ENCODE measurements at regions not wholly inside any gene's neighbourhood (a gene's known extent, or its start where the extent isn't known, plus 50 kb on each side); places are given as distances from the start of the nearest gene placed in this dataset.

- Mint-ChIP-seq H3K9me3 (no peaks in the 10 kb centered on the region), H3K27ac (no peak overlapping the region), H3K4me1 (ENCODE audit: low read depth) (no peaks in the 10 kb centered on the region), H3K27me3 (no peaks in the 10 kb centered on the region), H3K4me3 (no peak overlapping the region), H3K36me3 (ENCODE audit: low read depth) (no peaks in the 10 kb centered on the region)
- DNase-seq: no peak
Observed at GRCh38 chr13:105251293-105251692, 1284.2 kb downstream of the EFNB2 start.

GRCh38 chr13:105247830-105248229 lies 1287.6 kb downstream of the EFNB2 start:
- Mint-ChIP-seq H3K4me3 (no peak overlapping the region), H3K27me3 (no peaks in the 10 kb centered on the region), H3K4me1 (ENCODE audit: low read depth) (no peaks in the 10 kb centered on the region), H3K9me3 (no peaks in the 10 kb centered on the region), H3K36me3 (ENCODE audit: low read depth) (no peaks in the 10 kb centered on the region), H3K27ac (no peak overlapping the region)
- no peak for DNase-seq

DNA sequence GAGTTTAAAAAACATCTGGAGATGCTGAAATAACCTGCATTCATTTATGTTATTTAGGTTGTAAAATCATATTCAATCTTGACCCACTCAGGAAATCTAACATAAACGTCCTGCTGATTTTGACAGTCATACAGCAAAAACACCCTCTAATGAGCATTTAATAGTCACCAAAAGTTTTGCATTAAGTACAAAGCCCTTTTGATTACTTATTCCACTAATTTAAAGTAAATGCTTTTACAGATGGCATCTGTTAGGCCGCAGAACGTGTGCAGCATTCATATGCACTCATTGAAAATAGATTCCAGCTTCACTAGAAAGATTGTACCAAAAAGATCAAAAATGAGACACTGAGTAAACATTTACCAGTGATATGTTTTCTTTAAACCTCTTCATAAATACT lies 1295.1 kb downstream of the EFNB2 start:
- no peak overlapping the region for H3K27ac Mint-ChIP-seq
- DNase-seq: no peak
- no peaks in the 10 kb centered on the region for H3K36me3 Mint-ChIP-seq (ENCODE audit: low read depth)
- H3K4me1 Mint-ChIP-seq (ENCODE audit: low read depth): no peaks in the 10 kb centered on the region
- no peaks in the 10 kb centered on the region for H3K9me3 Mint-ChIP-seq
- no peaks in the 10 kb centered on the region for H3K27me3 Mint-ChIP-seq
- H3K4me3 Mint-ChIP-seq: no peak overlapping the region

- no peak for DNase-seq
- no peaks in the 10 kb centered on the region for H3K9me3 Mint-ChIP-seq
- no peaks in the 10 kb centered on the region for H3K4me1 Mint-ChIP-seq (ENCODE audit: low read depth)
- H3K36me3 Mint-ChIP-seq (ENCODE audit: low read depth): no peaks in the 10 kb centered on the region
- no peak overlapping the region for H3K27ac Mint-ChIP-seq
- H3K27me3 Mint-ChIP-seq: peaks cover 2% of the 10 kb centered on the region
- no peak overlapping the region for H3K4me3 Mint-ChIP-seq
Observed at GRCh38 chr13:105232439-105232838, 1303.0 kb downstream of the EFNB2 start.

GRCh38 chr13:105232006-105232405 lies 1303.5 kb downstream of the EFNB2 start:
- H3K4me1 Mint-ChIP-seq (ENCODE audit: low read depth): no peaks in the 10 kb centered on the region
- no peaks in the 10 kb centered on the region for H3K9me3 Mint-ChIP-seq
- no peak overlapping the region for H3K27ac Mint-ChIP-seq
- H3K27me3 Mint-ChIP-seq: peaks cover 2% of the 10 kb centered on the region
- no peak for DNase-seq
- no peaks in the 10 kb centered on the region for H3K36me3 Mint-ChIP-seq (ENCODE audit: low read depth)
- H3K4me3 Mint-ChIP-seq: no peak overlapping the region

DNA sequence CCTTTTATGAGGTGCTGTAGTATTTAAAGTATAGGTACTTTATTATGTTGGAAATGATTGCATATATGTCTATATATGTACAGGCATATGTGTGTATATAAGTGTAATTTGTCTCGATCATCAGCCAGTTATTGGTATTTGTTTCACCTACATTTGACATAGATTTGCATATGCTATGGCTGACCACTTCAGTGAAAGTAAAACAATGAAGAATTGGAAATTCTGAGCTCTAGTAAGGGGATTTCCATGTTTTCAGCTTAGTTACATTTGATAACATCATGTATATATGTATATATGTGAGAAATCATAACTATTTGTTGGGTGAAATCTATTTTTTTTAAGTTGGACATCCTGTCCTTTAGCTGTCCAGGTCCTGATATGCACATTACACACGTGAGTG lies 1303.9 kb downstream of the EFNB2 start:
- Mint-ChIP-seq H3K4me3 (no peak overlapping the region), H3K9me3 (no peaks in the 10 kb centered on the region), H3K27me3 (peaks cover 2% of the 10 kb centered on the region), H3K27ac (no peak overlapping the region), H3K4me1 (ENCODE audit: low read depth) (no peaks in the 10 kb centered on the region), H3K36me3 (ENCODE audit: low read depth) (no peaks in the 10 kb centered on the region)
- no peak for DNase-seq

DNA sequence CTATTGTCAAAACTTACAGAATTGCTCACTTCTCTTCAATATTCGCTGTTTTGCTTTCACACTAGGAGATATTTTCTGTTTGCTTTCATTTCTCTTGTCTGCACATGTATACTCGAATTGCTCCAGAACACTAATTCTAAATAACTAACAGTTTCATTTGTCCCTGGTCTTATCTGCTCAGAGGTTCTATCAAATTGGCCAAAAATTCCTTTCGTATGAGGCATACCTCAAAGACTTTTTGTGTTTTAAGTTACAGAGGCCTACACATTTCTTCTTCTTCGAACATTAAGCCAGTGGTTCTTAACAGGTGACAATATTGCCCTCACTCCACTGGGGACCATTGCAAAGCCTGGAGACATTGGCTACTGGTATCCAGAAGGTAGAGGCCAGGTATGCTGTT lies 1314.6 kb downstream of the EFNB2 start:
- DNase-seq: no peak
- no peaks in the 10 kb centered on the region for H3K36me3 Mint-ChIP-seq (ENCODE audit: low read depth)
- no peaks in the 10 kb centered on the region for H3K4me1 Mint-ChIP-seq (ENCODE audit: low read depth)
- H3K4me3 Mint-ChIP-seq: no peak overlapping the region
- no peaks in the 10 kb centered on the region for H3K9me3 Mint-ChIP-seq
- H3K27me3 Mint-ChIP-seq: peaks cover 5% of the 10 kb centered on the region
- H3K27ac Mint-ChIP-seq: no peak overlapping the region

GRCh38 chr13:105220063-105220462 lies 1315.4 kb downstream of the EFNB2 start:
- Mint-ChIP-seq H3K36me3 (ENCODE audit: low read depth) (no peaks in the 10 kb centered on the region), H3K27me3 (peaks cover 5% of the 10 kb centered on the region), H3K4me3 (no peak overlapping the region), H3K9me3 (no peaks in the 10 kb centered on the region), H3K27ac (no peak overlapping the region), H3K4me1 (ENCODE audit: low read depth) (no peaks in the 10 kb centered on the region)
- DNase-seq: no peak

- H3K4me1 Mint-ChIP-seq (ENCODE audit: low read depth): no peaks in the 10 kb centered on the region
- H3K9me3 Mint-ChIP-seq: no peaks in the 10 kb centered on the region
- no peaks in the 10 kb centered on the region for H3K36me3 Mint-ChIP-seq (ENCODE audit: low read depth)
- no peak overlapping the region for H3K27ac Mint-ChIP-seq
- DNase-seq: no peak
- H3K4me3 Mint-ChIP-seq: no peak overlapping the region
- peaks cover 5% of the 10 kb centered on the region for H3K27me3 Mint-ChIP-seq
Observed at GRCh38 chr13:105219651-105220050, 1315.8 kb downstream of the EFNB2 start.

GRCh38 chr13:105213512-105213911 lies 1322.0 kb downstream of the EFNB2 start:
- Mint-ChIP-seq H3K9me3 (no peaks in the 10 kb centered on the region), H3K4me1 (ENCODE audit: low read depth) (no peaks in the 10 kb centered on the region), H3K27me3 (peaks cover 5% of the 10 kb centered on the region), H3K27ac (no peak overlapping the region), H3K4me3 (no peak overlapping the region), H3K36me3 (ENCODE audit: low read depth) (no peaks in the 10 kb centered on the region)
- DNase-seq: no peak

GRCh38 chr13:105207572-105208293 lies 1327.7 kb downstream of the EFNB2 start:
- Mint-ChIP-seq H3K9me3 (no peaks in the 10 kb centered on the region), H3K27ac (no peak overlapping the region), H3K4me3 (no peak overlapping the region), H3K36me3 (ENCODE audit: low read depth) (no peaks in the 10 kb centered on the region), H3K4me1 (ENCODE audit: low read depth) (peaks cover 3% of the 10 kb centered on the region), H3K27me3 (peaks cover 13% of the 10 kb centered on the region)
- DNase-seq: no peak

DNA sequence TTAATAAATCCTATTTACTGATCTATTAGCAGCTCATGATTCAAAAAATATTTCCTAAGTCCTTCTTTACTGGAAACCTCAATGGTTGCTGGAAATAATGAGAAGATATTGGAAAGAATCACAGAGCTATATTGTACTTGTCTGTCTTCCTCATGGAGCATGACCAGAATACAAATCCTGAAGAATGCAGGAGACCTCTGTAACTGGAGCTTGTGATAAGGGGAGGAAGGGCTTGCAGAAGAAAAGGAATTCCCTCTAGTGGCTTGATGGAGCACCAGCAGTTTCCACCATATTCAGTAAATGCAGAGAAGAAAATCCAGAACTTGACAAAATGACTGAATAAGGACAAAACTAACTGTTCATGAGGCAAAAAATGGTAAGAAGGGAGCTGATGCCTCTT lies 1333.1 kb downstream of the EFNB2 start:
- H3K9me3 Mint-ChIP-seq: no peaks in the 10 kb centered on the region
- H3K4me1 Mint-ChIP-seq (ENCODE audit: low read depth): peaks cover 3% of the 10 kb centered on the region
- no peak for DNase-seq
- H3K27ac Mint-ChIP-seq: no peak overlapping the region
- peaks cover 13% of the 10 kb centered on the region for H3K27me3 Mint-ChIP-seq
- no peaks in the 10 kb centered on the region for H3K36me3 Mint-ChIP-seq (ENCODE audit: low read depth)
- no peak overlapping the region for H3K4me3 Mint-ChIP-seq

DNA sequence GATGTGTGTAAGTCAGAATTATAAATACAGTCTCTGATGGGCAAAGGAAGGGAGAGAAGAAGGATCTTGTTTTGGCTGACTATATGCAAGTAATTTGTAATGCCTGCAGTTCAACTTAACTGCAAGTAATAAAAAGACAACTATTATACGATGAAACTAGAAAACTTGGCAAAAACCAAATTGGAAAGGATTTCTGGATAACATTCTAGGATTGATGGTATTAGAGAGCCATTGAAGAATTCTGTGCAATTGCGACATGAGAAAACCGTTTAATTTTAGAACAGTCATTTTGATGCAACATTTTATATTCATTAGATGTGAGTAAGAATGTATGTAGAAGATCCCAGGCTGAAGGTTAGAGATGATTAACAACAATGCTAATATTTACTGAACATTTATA lies 1334.1 kb downstream of the EFNB2 start:
- H3K27me3 Mint-ChIP-seq: peaks cover 13% of the 10 kb centered on the region
- H3K27ac Mint-ChIP-seq: no peak overlapping the region
- no peaks in the 10 kb centered on the region for H3K36me3 Mint-ChIP-seq (ENCODE audit: low read depth)
- no peak for DNase-seq
- no peak overlapping the region for H3K4me3 Mint-ChIP-seq
- no peaks in the 10 kb centered on the region for H3K9me3 Mint-ChIP-seq
- H3K4me1 Mint-ChIP-seq (ENCODE audit: low read depth): peaks cover 3% of the 10 kb centered on the region

- DNase-seq: no peak
- H3K27ac Mint-ChIP-seq: no peak overlapping the region
- no peaks in the 10 kb centered on the region for H3K36me3 Mint-ChIP-seq (ENCODE audit: low read depth)
- H3K4me1 Mint-ChIP-seq (ENCODE audit: low read depth): no peaks in the 10 kb centered on the region
- H3K4me3 Mint-ChIP-seq: no peak overlapping the region
- H3K9me3 Mint-ChIP-seq: no peaks in the 10 kb centered on the region
- H3K27me3 Mint-ChIP-seq: peaks cover 13% of the 10 kb centered on the region
Observed at GRCh38 chr13:105200181-105200580, 1335.3 kb downstream of the EFNB2 start.

- H3K9me3 Mint-ChIP-seq: no peaks in the 10 kb centered on the region
Observed at GRCh38 chr13:105196052-105196451, 1339.4 kb downstream of the EFNB2 start.

DNA sequence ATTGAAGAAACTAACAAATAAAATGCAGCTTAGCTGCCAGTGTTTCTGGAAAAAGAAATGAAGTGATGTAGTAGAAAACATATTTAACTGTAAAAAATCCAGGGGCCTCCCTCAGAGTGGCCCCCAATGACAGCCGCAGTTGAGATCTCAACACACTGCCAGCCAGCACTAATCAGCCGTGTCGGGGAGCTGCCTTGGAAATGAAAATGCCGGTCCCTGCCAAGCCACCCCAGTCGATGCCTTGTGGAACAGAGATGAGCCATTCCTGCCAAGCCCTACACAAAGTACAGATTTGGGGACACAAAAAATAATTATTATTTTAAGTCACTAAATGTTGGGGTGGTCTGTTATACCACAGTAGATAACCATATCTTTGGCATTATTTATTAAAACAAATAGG lies 1342.4 kb downstream of the EFNB2 start:
- no peak overlapping the region for H3K4me3 Mint-ChIP-seq
- no peaks in the 10 kb centered on the region for H3K4me1 Mint-ChIP-seq (ENCODE audit: low read depth)
- H3K27me3 Mint-ChIP-seq: no peaks in the 10 kb centered on the region

More at GRCh38 chr13:105196052-105196451, 1339.4 kb downstream of the EFNB2 start:
- H3K4me3 Mint-ChIP-seq: no peak overlapping the region
- H3K4me1 Mint-ChIP-seq (ENCODE audit: low read depth): no peaks in the 10 kb centered on the region
- no peak overlapping the region for H3K27ac Mint-ChIP-seq
- H3K27me3 Mint-ChIP-seq: no peaks in the 10 kb centered on the region
- no peaks in the 10 kb centered on the region for H3K36me3 Mint-ChIP-seq (ENCODE audit: low read depth)
- DNase-seq: no peak

More for the DNA sequence above, 1342.4 kb downstream of the EFNB2 start:
- Mint-ChIP-seq H3K36me3 (ENCODE audit: low read depth) (no peaks in the 10 kb centered on the region), H3K9me3 (no peaks in the 10 kb centered on the region), H3K27ac (no peak overlapping the region)
- no peak for DNase-seq

Data from activated T-cell treated with anti-CD3 and anti-CD28 coated beads, Interleukin-2, amount 50 U/mL, for 24 hours (primary cell).